Gastroesophageal sphincter (tissue), 4 donors: ENCODE measurements at regions not wholly inside any gene's neighbourhood (a gene's known extent, or its start where the extent isn't known, plus 50 kb on each side); places are given as distances from the start of the nearest gene placed in this dataset.

Source experiments
- ATAC-seq: fragments of 150-250 bp; one replicate; pipeline ENCODE4 v1.9.1; 2016; ENCODE audit warnings: mild to moderate bottlenecking, moderate library complexity
- H3K27ac ChIP-seq, 4 donors: fragments of 200-600 bp; sonication (generic) in 3 of 4; 1 replicate in 3 of 4; 2 replicates in 1 of 4; pipeline ENCODE4 v1.5.1; 2016 to 2019
- H3K27me3 ChIP-seq: fragments of 200-600 bp; sonication (generic); one replicate; pipeline ENCODE4 v1.5.1; 2019
- H3K36me3 ChIP-seq, 2 donors: fragments of 200-600 bp; sonication (generic); one replicate each; pipeline ENCODE4 v1.5.1; 2019; ENCODE audit warnings: control low read depth in 1 of 2
- H3K4me1 ChIP-seq, 3 donors: fragments of 200-600 bp; sonication (generic); 1 replicate in 2 of 3; 2 replicates in 1 of 3; pipeline ENCODE4 v1.5.1; 2016 to 2019; ENCODE audit warnings: control low read depth in 2 of 3
- H3K4me3 ChIP-seq, 2 donors: fragments of 200-600 bp; sonication (generic); one replicate each; pipeline ENCODE4 v1.5.1; 2019; ENCODE audit warnings: mild to moderate bottlenecking in 1 of 2, moderate library complexity in 1 of 2
- H3K9me3 ChIP-seq, 3 donors: fragments of 200-600 bp; sonication (generic); one replicate each; pipeline ENCODE4 v1.5.1; 2017 to 2019; ENCODE audit warnings: control low read depth in 2 of 3
- EP300 ChIP-seq: sonication (generic); formaldehyde crosslinking; IDR thresholded peaks from one replicate; pipeline ENCODE4 v1.6.1; 2017; ENCODE audit warnings: antibody characterized with exemption, mild to moderate bottlenecking
- POLR2A ChIP-seq, 2 donors: fragments of 450-650 bp; IDR thresholded peaks; one replicate each; pipeline ENCODE4 v1.6.1; 2017; ENCODE audit warnings: antibody characterized with exemption in 2 of 2, mild to moderate bottlenecking in 2 of 2, moderate library complexity in 1 of 2
- POLR2AphosphoS5 ChIP-seq: sonication (generic); formaldehyde crosslinking; IDR thresholded peaks from one replicate; pipeline ENCODE4 v1.6.1; 2017; ENCODE audit warnings: antibody characterized with exemption
- WGBS, 2 donors: methylation state at CpG; one replicate each; pipeline ENCODE4 v1.1.5; 2018; ENCODE audit warnings: low coverage in 1 of 2; 5-methylcytosine and 5-hydroxymethylcytosine counted together
- TF ChIP-seq, protein P1 (sequence below), 4 experiments: fragments of 200-600 bp in 2 of 4; fragments of 450-650 bp in 2 of 4; sonication (generic) in 1 of 4; IDR thresholded peaks; one replicate each; pipeline ENCODE4 v1.5.1; 2017 to 2019; ENCODE audit warnings: antibody characterized with exemption in 4 of 4, mild to moderate bottlenecking in 2 of 4, moderate library complexity in 2 of 4

DNA sequence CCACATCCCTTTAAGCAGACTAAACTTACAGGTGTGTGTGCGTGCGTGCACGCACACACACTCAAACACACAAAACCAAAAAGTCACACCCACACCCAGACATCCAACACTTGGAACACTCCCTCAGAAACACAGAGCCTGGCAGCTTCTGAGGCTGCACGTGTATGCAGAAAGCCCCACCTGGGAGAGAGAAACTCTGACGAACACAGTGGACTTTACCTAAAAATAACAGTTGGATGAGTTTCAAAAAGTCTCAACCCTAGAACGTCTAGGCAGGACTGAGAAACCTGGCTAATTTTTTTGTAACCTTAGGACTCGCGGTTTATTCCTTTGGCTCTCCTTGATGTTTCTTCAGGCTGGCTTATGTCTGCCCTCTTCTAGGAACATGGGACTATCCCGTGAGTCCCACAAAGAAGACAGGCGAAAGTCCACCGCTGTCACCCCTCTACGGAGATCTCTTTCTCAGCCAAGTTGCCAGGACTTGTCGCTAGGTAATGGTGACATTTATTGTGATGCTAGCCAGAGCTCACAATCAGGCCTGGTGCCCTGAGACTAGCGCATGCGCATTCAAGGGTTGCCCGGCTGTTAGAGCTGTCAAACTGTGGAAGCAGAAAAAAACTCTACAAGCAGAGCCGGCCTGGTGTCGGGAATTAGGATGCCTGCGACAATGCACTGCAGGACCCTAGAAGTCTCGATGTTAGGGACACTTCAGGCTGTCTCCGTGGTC is 595.8 kb upstream of the TSPY4 start:
- no peak for ATAC-seq
- WGBS, 2 donors: 88% methylated on average over 6 of the region's 21 CpGs; no CpG with 5 or more reads in 1 of the 2 donors

DNA sequence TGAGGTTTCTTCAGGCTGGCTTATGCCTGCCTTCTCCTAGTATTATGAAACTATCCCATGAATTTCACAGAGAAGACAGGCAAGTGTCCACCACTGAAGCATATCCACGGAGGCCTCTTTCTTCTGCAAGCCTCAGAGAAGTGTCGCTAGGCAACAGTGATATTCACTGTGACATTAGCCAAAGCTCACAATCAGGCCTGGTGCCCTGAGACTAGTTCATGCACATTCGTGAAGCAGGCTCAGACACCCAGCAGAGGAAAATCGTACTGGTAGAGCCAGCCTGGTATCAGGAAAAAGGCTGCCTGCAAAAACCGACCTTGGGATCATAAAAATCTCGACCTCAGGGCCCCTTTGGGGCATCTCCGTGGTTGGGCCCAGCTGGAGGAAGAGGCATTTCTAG is 573.1 kb upstream of the TSPY4 start:
- TF ChIP-seq POLR2A (IDR thresholded peaks at IDR 0.05) (no peak), POLR2AphosphoS5 (no peak), EP300 (no peak)
- TF ChIP-seq, protein P1, sequence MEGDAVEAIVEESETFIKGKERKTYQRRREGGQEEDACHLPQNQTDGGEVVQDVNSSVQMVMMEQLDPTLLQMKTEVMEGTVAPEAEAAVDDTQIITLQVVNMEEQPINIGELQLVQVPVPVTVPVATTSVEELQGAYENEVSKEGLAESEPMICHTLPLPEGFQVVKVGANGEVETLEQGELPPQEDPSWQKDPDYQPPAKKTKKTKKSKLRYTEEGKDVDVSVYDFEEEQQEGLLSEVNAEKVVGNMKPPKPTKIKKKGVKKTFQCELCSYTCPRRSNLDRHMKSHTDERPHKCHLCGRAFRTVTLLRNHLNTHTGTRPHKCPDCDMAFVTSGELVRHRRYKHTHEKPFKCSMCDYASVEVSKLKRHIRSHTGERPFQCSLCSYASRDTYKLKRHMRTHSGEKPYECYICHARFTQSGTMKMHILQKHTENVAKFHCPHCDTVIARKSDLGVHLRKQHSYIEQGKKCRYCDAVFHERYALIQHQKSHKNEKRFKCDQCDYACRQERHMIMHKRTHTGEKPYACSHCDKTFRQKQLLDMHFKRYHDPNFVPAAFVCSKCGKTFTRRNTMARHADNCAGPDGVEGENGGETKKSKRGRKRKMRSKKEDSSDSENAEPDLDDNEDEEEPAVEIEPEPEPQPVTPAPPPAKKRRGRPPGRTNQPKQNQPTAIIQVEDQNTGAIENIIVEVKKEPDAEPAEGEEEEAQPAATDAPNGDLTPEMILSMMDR (IDR thresholded peaks at IDR 0.05): no peak
- ATAC-seq: no peak

More for the DNA sequence above, 595.8 kb upstream of the TSPY4 start:
- TF ChIP-seq EP300 (no peak), POLR2A (IDR thresholded peaks at IDR 0.05) (no peak), POLR2AphosphoS5 (no peak)
- TF ChIP-seq, protein P1 (IDR thresholded peaks at IDR 0.05): no peak
- no peaks in the 10 kb centered on the region for H3K27me3 ChIP-seq
- H3K27ac ChIP-seq: no peak overlapping the region
- H3K36me3 ChIP-seq: no peaks in the 10 kb centered on the region
- no peak overlapping the region for H3K4me3 ChIP-seq
- H3K9me3 ChIP-seq: no peaks in the 10 kb centered on the region
- no peaks in the 10 kb centered on the region for H3K4me1 ChIP-seq

DNA sequence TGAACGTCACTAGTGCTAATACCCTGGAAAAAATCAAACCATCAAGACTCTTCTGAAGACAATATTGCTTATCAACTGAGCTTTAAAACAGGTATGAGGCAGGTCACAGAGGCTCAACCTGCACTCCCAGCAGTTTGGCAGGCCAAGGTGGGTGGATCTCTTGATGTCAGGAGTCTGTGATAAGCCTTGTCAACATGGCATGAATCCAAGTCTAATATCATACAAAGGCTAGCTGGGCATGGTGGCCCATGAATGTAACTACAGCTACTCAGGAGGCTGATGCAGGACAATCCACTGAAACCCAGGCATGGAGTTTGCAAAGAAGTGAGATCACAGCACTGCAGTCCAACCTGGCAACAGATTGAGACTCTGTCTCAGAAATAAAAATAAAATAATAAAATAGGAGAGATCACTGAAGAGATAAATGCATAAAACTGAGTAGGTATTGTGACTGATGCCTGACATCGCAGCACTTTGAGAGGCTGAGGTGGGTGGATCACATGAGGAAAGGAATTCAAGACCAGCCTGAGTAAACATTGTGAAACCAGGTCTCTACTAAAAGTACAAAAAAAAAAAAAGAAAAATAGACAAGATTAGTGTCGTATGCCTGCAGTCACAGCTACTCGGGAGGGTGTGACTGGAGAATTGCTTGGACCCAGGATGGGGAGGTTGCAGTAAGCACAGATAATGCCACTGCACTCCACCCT is 555.9 kb upstream of the TSPY4 start:
- Histone ChIP-seq H3K9me3 (no peaks in the 10 kb centered on the region), H3K4me3 (no peak overlapping the region), H3K27ac (no peak overlapping the region), H3K4me1 (no peaks in the 10 kb centered on the region), H3K36me3 (no peaks in the 10 kb centered on the region), H3K27me3 (no peaks in the 10 kb centered on the region)
- no peak for ATAC-seq
- WGBS, 2 donors: 64% methylated on average over 3 of the region's 4 CpGs; no CpG with 5 or more reads in 1 of the 2 donors
- no peak for TF ChIP-seq POLR2A (IDR thresholded peaks at IDR 0.05)
- TF ChIP-seq, protein P1 (IDR thresholded peaks at IDR 0.05): no peak

More for the DNA sequence above, 573.1 kb upstream of the TSPY4 start:
- Histone ChIP-seq H3K4me1 (no peaks in the 10 kb centered on the region), H3K27me3 (no peaks in the 10 kb centered on the region), H3K4me3 (no peak overlapping the region), H3K9me3 (no peaks in the 10 kb centered on the region), H3K36me3 (no peaks in the 10 kb centered on the region), H3K27ac (no peak overlapping the region)
- WGBS, 2 donors: no CpG with 5 or more reads among the region's 7 CpGs

DNA sequence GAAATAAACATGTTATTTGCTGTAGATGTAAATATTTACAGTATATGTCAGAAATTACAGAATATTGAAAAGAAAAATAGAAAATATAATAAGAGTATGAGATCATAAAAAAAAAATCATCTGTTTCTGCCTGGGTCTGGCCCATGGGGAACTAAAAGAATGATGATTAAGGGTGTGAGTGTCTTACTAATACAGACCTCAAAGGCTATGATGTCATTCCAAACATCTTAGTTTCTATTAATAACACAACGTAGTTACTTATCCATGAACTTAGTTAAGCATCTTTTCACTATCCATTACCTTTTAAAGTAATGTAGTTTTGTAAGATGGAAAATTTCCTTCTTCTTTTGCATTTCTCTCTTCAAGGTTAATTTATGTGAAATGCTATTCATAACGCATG is 542.7 kb upstream of the TSPY4 start:
- 22% methylated on average over 2 of the region's 2 CpGs; no CpG with 5 or more reads in 1 of the 2 donors for WGBS, 2 donors
- Histone ChIP-seq H3K27ac (no peak overlapping the region), H3K4me1 (no peaks in the 10 kb centered on the region), H3K9me3 (no peaks in the 10 kb centered on the region), H3K27me3 (no peaks in the 10 kb centered on the region), H3K4me3 (no peak overlapping the region), H3K36me3 (no peaks in the 10 kb centered on the region)
- ATAC-seq: no peak
- TF ChIP-seq POLR2AphosphoS5 (no peak), EP300 (no peak), POLR2A (IDR thresholded peaks at IDR 0.05) (no peak)
- TF ChIP-seq, protein P1 (IDR thresholded peaks at IDR 0.05): no peak

DNA sequence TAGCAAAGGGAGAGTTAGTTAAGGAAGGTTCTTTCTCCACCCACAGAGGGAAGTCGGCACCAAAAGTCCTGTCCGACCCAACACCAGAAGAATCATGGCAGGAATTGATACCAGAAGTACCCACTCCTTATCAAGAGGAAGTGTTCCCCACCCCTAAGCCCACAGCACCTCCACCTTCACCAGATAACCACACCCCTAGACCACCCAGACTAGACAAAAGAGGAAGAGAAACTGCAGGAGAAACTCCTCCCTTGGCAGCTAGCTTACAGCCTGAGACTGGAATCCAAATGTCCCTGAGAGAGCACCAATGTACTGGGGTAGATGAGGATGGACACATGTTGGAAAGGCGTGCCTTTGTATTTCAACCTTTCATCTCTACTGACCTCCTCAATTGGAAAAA is 532.9 kb upstream of the TSPY4 start:
- no peak overlapping the region for H3K27ac ChIP-seq
- ATAC-seq: no peak
- no peak overlapping the region for H3K4me3 ChIP-seq
- H3K4me1 ChIP-seq: no peaks in the 10 kb centered on the region
- no peaks in the 10 kb centered on the region for H3K36me3 ChIP-seq
- H3K27me3 ChIP-seq: no peaks in the 10 kb centered on the region
- TF ChIP-seq, protein P1 (IDR thresholded peaks at IDR 0.05): no peak
- no peak for TF ChIP-seq POLR2AphosphoS5
- TF ChIP-seq POLR2A (IDR thresholded peaks at IDR 0.05): no peak
- no peak for TF ChIP-seq EP300
- no peaks in the 10 kb centered on the region for H3K9me3 ChIP-seq
- 50% methylated on average over 1 of the region's 3 CpGs; no CpG with 5 or more reads in 1 of the 2 donors for WGBS, 2 donors
